RWPE2 (cell line): ENCODE measurements at regions not wholly inside any gene's neighbourhood (a gene's known extent, or its start where the extent isn't known, plus 50 kb on each side); places are given as distances from the start of the nearest gene placed in this dataset.
"Not testable (repeated sequence)": the region's sequence is repeated elsewhere in the genome, so short reads cannot be mapped to it uniquely, and the experiment has no call there.

ENCODE experiments used
- ATAC-seq: fragments of 200-7000 bp; cut with Tn5 transposase; 3 replicates; pipeline ENCODE4 v1.9.1; 2021; ENCODE audit warnings: low read depth
- DNase-seq: peaks from one replicate; pipeline ENCODE4 v3.0.0-alpha.2; 2020; ENCODE audit warnings: low spot score
- H3K27ac ChIP-seq: fragments of 450-650 bp; 2 replicates; pipeline ENCODE4 v1.5.1; 2017; ENCODE audit warnings: mild to moderate bottlenecking; ENCODE audit not compliant: poor library complexity, severe bottlenecking
- H3K27me3 ChIP-seq: fragments of 250-450 bp; sonication (Bioruptor Pico); 2 replicates; pipeline ENCODE4 v1.5.1; 2021; ENCODE audit warnings: mild to moderate bottlenecking, moderate library complexity; ENCODE audit not compliant: insufficient read depth, poor library complexity, severe bottlenecking
- H3K36me3 ChIP-seq: fragments of 250-450 bp; sonication (Bioruptor Pico); 2 replicates; pipeline ENCODE4 v1.5.1; 2020; ENCODE audit warnings: low read depth, mild to moderate bottlenecking, moderate library complexity
- H3K4me1 ChIP-seq: fragments of 250-450 bp; sonication (Bioruptor Pico); 2 replicates; pipeline ENCODE4 v1.5.1; 2021; ENCODE audit warnings: mild to moderate bottlenecking, moderate library complexity; ENCODE audit not compliant: insufficient read depth, poor library complexity, severe bottlenecking
- H3K4me3 ChIP-seq: fragments of 250-450 bp; sonication (Bioruptor Pico); 2 replicates; pipeline ENCODE4 v1.5.1; 2021; ENCODE audit warnings: mild to moderate bottlenecking, moderate library complexity; ENCODE audit not compliant: severe bottlenecking
- H3K9me3 ChIP-seq: fragments of 250-450 bp; sonication (Bioruptor Pico); 2 replicates; pipeline ENCODE4 v1.5.1; 2021; ENCODE audit warnings: mild to moderate bottlenecking, moderate library complexity; ENCODE audit not compliant: severe bottlenecking
- TF ChIP-seq, protein P1 (sequence below): fragments of 450-650 bp; IDR thresholded peaks from one replicate; pipeline ENCODE4 v1.5.1; 2017; ENCODE audit warnings: mild to moderate bottlenecking, moderate library complexity; ENCODE audit not compliant: poor library complexity, severe bottlenecking

DNA sequence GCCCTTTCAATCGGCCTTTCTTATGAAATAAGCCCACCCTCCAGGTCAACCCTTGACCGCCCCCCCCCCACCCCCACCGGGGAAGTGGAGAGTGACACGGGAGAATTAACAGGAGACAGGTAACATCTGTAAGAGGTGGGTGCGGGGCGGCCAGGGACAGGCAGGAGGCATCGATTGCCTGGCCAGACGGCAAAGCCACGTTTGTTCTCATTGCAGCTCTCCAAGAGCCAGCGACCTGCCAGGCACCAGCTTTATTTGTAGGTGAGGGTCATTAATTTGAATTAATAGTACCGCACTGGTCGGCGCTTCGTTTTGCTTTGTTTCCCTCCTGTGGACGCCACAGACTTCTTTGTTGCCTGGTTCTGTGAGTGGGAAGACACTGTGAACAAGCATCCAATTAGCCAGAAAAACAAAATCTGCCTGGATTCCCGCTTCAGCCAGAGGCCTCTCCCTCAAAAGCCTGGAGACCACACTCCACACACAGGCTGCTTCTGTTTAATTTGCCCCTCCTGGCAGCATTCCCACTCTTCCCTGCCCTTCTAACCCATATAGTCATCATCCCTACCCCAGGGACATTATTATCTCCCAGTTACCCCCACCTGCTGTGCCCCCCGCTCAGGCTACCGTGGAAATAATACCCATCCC lies 104.5 kb upstream of the OPCML start:
- Histone ChIP-seq H3K4me3 (no peak overlapping the region), H3K27ac (no peak overlapping the region), H3K27me3 (no peaks in the 10 kb centered on the region), H3K9me3 (no peaks in the 10 kb centered on the region), H3K4me1 (no peaks in the 10 kb centered on the region), H3K36me3 (no peaks in the 10 kb centered on the region)
- TF ChIP-seq, protein P1, sequence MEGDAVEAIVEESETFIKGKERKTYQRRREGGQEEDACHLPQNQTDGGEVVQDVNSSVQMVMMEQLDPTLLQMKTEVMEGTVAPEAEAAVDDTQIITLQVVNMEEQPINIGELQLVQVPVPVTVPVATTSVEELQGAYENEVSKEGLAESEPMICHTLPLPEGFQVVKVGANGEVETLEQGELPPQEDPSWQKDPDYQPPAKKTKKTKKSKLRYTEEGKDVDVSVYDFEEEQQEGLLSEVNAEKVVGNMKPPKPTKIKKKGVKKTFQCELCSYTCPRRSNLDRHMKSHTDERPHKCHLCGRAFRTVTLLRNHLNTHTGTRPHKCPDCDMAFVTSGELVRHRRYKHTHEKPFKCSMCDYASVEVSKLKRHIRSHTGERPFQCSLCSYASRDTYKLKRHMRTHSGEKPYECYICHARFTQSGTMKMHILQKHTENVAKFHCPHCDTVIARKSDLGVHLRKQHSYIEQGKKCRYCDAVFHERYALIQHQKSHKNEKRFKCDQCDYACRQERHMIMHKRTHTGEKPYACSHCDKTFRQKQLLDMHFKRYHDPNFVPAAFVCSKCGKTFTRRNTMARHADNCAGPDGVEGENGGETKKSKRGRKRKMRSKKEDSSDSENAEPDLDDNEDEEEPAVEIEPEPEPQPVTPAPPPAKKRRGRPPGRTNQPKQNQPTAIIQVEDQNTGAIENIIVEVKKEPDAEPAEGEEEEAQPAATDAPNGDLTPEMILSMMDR = no peak
- DNase-seq (no peak), ATAC-seq (no peak)

DNA sequence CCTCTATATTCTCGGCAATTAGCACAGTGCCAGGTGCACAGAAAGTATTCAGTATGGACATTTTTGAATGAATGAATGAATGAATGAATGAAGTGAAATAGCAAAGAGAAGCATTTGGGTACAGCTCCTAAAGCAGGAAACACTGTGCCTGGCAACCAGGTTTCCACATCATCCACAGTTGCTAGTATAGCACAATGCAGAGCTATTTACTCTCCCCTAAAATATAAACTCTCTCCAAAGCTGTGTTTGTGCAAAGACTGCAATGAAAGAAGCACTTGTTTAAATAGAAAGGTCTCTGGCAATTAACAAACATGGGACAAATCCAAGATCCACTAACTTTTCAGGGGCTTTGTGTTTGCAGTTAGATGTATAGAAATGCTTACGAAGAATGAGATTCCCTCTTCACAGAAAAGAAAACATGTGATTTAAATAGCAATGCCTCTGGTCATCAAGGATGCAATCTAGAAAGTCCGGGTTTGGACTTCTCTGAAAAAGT lies 103.0 kb upstream of the OPCML start:
- Histone ChIP-seq H3K27ac (no peak overlapping the region), H3K27me3 (no peaks in the 10 kb centered on the region), H3K36me3 (no peaks in the 10 kb centered on the region), H3K4me1 (no peaks in the 10 kb centered on the region), H3K4me3 (no peak overlapping the region), H3K9me3 (no peaks in the 10 kb centered on the region)
- DNase-seq (no peak), ATAC-seq (no peak)
- TF ChIP-seq, protein P1 = no peak

DNA sequence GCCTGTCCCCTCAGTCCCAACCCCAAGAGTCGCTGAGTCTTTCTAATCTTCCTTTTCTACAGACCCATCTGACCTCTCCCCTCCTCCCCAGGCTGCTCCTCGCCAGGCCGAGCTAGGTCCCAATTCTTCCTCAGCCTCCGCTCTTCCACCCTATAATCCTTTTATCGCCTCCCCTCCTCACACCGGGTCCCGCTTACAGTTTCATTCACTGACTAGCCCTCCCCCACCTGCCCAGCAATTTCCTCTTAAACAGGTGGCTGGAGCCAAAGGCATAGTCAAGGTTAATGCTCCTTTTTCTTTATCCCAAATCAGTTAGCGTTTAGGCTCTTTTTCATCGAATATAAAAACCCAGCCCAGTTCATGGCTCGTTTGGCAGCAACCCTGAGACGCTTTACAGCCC lies 96.1 kb upstream of the OPCML start:
- ATAC-seq, H3K4me3 ChIP-seq, H3K27ac ChIP-seq, H3K36me3 ChIP-seq, H3K4me1 ChIP-seq, DNase-seq, H3K27me3 ChIP-seq, H3K9me3 ChIP-seq: not testable (repeated sequence)

DNA sequence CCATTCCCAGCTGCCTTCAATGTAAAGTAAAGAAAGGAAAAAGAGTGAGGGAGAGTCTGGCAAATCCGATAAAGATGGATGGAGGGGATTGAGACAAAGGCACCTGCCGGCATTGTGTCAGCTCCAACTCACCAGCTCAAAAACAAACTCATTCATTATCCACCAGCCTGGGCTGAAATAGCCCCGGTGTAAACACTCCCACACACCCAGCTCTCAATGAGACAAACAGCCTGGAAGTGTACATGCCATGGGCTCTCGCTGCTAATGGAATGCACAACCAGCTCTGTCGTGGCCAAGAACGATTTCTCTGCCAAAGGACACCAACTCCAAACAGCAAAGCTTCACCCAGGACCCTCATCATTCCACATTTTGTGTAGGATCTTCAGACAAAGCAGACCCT lies 89.3 kb upstream of the OPCML start:
- H3K27me3 ChIP-seq = no peaks in the 10 kb centered on the region
- TF ChIP-seq, protein P1 = no peak
- no peaks in the 10 kb centered on the region for H3K36me3 ChIP-seq
- no peak overlapping the region for H3K27ac ChIP-seq
- no peak overlapping the region for H3K4me3 ChIP-seq
- no peaks in the 10 kb centered on the region for H3K4me1 ChIP-seq
- ATAC-seq = no peak
- H3K9me3 ChIP-seq = no peaks in the 10 kb centered on the region
- DNase-seq = no peak

DNA sequence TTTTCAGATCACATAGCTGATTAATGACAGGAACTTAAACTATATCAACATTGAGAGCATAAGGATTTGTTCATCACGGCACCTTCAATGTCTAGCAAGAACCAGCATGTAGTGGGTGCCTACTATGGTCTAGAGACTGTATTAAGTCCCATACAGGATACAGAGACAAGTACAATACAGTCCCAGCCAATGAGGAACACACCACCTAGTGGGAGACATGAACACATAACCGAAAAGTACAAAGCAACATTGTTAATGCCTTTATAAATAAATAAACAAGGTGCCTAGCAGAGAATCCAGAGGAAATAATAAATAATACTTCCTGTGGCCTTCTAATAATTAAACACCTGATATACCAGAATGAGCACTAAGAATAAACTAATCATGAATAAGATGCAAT lies 87.7 kb upstream of the OPCML start:
- ATAC-seq = no peak
- no peaks in the 10 kb centered on the region for H3K36me3 ChIP-seq
- no peak for DNase-seq
- no peaks in the 10 kb centered on the region for H3K4me1 ChIP-seq
- H3K9me3 ChIP-seq = no peaks in the 10 kb centered on the region
- H3K27me3 ChIP-seq = no peaks in the 10 kb centered on the region
- TF ChIP-seq, protein P1 = no peak
- no peak overlapping the region for H3K27ac ChIP-seq
- no peak overlapping the region for H3K4me3 ChIP-seq
